Hepatocyte (in vitro differentiated cells): ENCODE measurements at regions not wholly inside any gene's neighbourhood (a gene's known extent, or its start where the extent isn't known, plus 50 kb on each side); places are given as distances from the start of the nearest gene placed in this dataset.

Experiments used
- EZH2 ChIP-seq: fragments of 200-600 bp; sonication (generic); IDR thresholded peaks from 2 replicates; pipeline ENCODE4 v1.6.1; 2016; ENCODE audit warnings: antibody characterized with exemption, mild to moderate bottlenecking, borderline replicate concordance
- TF ChIP-seq, protein P1 (sequence below): fragments of 200-600 bp; sonication (generic); IDR thresholded peaks from 2 replicates; pipeline ENCODE4 v1.5.1; 2016; ENCODE audit warnings: antibody characterized with exemption, mild to moderate bottlenecking; ENCODE audit not compliant: poor library complexity

DNA sequence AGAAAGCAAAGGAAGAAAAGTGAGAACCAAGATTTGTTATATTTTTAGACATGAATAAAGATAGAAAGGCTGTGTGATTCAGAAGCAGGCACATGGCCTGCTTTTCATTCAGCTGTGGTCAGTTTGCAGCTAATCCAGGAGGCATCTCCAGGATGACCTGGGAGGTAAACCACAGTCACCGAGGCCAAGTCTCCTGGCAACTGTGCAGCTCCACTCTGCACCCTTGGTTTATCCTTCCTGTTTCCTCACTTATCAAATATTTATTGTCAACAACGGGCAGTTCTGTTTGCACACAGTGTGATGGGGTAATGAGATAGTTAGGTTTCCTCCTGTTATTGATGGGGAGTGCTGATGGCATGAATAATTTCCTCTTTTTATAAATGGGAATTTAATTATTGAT lies 243.0 kb downstream of the PSAT1 start:
- TF ChIP-seq, protein P1, sequence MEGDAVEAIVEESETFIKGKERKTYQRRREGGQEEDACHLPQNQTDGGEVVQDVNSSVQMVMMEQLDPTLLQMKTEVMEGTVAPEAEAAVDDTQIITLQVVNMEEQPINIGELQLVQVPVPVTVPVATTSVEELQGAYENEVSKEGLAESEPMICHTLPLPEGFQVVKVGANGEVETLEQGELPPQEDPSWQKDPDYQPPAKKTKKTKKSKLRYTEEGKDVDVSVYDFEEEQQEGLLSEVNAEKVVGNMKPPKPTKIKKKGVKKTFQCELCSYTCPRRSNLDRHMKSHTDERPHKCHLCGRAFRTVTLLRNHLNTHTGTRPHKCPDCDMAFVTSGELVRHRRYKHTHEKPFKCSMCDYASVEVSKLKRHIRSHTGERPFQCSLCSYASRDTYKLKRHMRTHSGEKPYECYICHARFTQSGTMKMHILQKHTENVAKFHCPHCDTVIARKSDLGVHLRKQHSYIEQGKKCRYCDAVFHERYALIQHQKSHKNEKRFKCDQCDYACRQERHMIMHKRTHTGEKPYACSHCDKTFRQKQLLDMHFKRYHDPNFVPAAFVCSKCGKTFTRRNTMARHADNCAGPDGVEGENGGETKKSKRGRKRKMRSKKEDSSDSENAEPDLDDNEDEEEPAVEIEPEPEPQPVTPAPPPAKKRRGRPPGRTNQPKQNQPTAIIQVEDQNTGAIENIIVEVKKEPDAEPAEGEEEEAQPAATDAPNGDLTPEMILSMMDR, result no peak
- no peak for TF ChIP-seq EZH2
